Mammary epithelial cell (primary cell): ENCODE measurements at regions not wholly inside any gene's neighbourhood (a gene's known extent, or its start where the extent isn't known, plus 50 kb on each side); places are given as distances from the start of the nearest gene placed in this dataset.

Source experiments
- CTCF ChIP-seq, 2 donors: IDR thresholded peaks in 1 of 2; conservative IDR thresholded peaks in 1 of 2; 2 replicates each; pipeline ENCODE4 v1.5.1; 2011 to 2012; ENCODE audit warnings: inconsistent platforms in 2 of 2, low read length in 2 of 2, mild to moderate bottlenecking in 2 of 2, control low read depth in 1 of 2, low read depth in 1 of 2; ENCODE audit not compliant: insufficient read depth in 1 of 2; ENCODE audit errors: extremely low read depth in 1 of 2
- EZH2 ChIP-seq: IDR thresholded peaks from 2 replicates; pipeline ENCODE4 v1.6.1; 2012; ENCODE audit warnings: low read length, inconsistent platforms, borderline replicate concordance

GRCh38 chr4:159950707-159951106 lies 847.8 kb downstream of the RAPGEF2 start:
- no peak for TF ChIP-seq EZH2
- no peak for TF ChIP-seq CTCF (conservative IDR thresholded peaks at IDR 0.05 in 1 of 2, IDR thresholded peaks at IDR 0.05 in 1 of 2; ENCODE audit: extremely low read depth in 1 of 2, insufficient read depth in 1 of 2, low read depth in 1 of 2, low read length in 2 of 2)
